SK-N-SH treated with all-trans-retinoic acid at 6 μM for 48 hours (cell line): ENCODE measurements at regions not wholly inside any gene's neighbourhood (a gene's known extent, or its start where the extent isn't known, plus 50 kb on each side); places are given as distances from the start of the nearest gene placed in this dataset.

Experiments
- ATAC-seq: fragments of 200-7000 bp; cut with Tn5 transposase; 3 replicates; pipeline ENCODE4 v1.9.1; 2020; ENCODE audit warnings: mild to moderate bottlenecking, moderate library complexity
- ARNTL ChIP-seq: fragments of 450-650 bp; formaldehyde crosslinking; IDR thresholded peaks from 2 replicates; pipeline ENCODE4 v1.5.0; 2020; ENCODE audit warnings: low read depth, mild to moderate bottlenecking, moderate library complexity, borderline replicate concordance
- BACH2 ChIP-seq: fragments of 250-450 bp; sonication (Bioruptor Pico); IDR thresholded peaks from 2 replicates; pipeline ENCODE4 v1.9.0; 2021; ENCODE audit warnings: mild to moderate bottlenecking, borderline replicate concordance
- CSDC2 ChIP-seq: fragments of 250-450 bp; sonication (Bioruptor Pico); IDR thresholded peaks from 2 replicates; pipeline ENCODE4 v1.5.0; 2020; ENCODE audit warnings: mild to moderate bottlenecking, moderate library complexity
- ESRRG ChIP-seq: fragments of 250-450 bp; sonication (Bioruptor Pico); IDR thresholded peaks from 2 replicates; pipeline ENCODE4 v1.6.1; 2021; ENCODE audit warnings: mild to moderate bottlenecking
- GLIS3 ChIP-seq: fragments of 250-450 bp; sonication (Bioruptor Pico); IDR thresholded peaks from 2 replicates; pipeline ENCODE4 v1.5.0; 2020; ENCODE audit warnings: mild to moderate bottlenecking, moderate library complexity
- ISL1 ChIP-seq: fragments of 250-450 bp; sonication (Bioruptor Pico); IDR thresholded peaks from 2 replicates; pipeline ENCODE4 v2.1.2; 2022; ENCODE audit warnings: mild to moderate bottlenecking, moderate library complexity
- OSR1 ChIP-seq: fragments of 250-450 bp; sonication (Bioruptor Pico); IDR thresholded peaks from 2 replicates; pipeline ENCODE4 v1.8.0; 2022; ENCODE audit warnings: moderate library complexity, mild to moderate bottlenecking, inconsistent platforms
- PPARA ChIP-seq: fragments of 250-450 bp; sonication (Bioruptor Pico); IDR thresholded peaks from 2 replicates; pipeline ENCODE4 v1.5.0; 2020; ENCODE audit warnings: mild to moderate bottlenecking, borderline replicate concordance
- RARB ChIP-seq: fragments of 250-450 bp; sonication (Bioruptor Pico); IDR thresholded peaks from 2 replicates; pipeline ENCODE4 v1.8.0; 2021; ENCODE audit warnings: mild to moderate bottlenecking, moderate library complexity
- SNAI2 ChIP-seq: fragments of 250-450 bp; sonication (Bioruptor Pico); IDR thresholded peaks from 2 replicates; pipeline ENCODE4 v1.5.0; 2020; ENCODE audit warnings: mild to moderate bottlenecking, moderate library complexity
- TOX ChIP-seq: fragments of 250-450 bp; sonication (Bioruptor Pico); IDR thresholded peaks from 2 replicates; pipeline ENCODE4 v1.8.0; 2021; ENCODE audit warnings: mild to moderate bottlenecking, moderate library complexity, borderline replicate concordance
- ZFP3 ChIP-seq: fragments of 250-450 bp; sonication (Bioruptor Pico); IDR thresholded peaks from 2 replicates; pipeline ENCODE4 v1.5.0; 2020; ENCODE audit warnings: mild to moderate bottlenecking, moderate library complexity
- ZFP30 ChIP-seq: fragments of 450-650 bp; formaldehyde crosslinking; IDR thresholded peaks from 2 replicates; pipeline ENCODE4 v1.5.0; 2022; ENCODE audit warnings: mild to moderate bottlenecking, moderate library complexity
- ZNF565 ChIP-seq: fragments of 450-650 bp; formaldehyde crosslinking; conservative IDR thresholded peaks from 2 replicates; pipeline ENCODE4 v1.5.0; 2020; ENCODE audit warnings: low read depth, mild to moderate bottlenecking, moderate library complexity
- ZNF70 ChIP-seq: fragments of 450-650 bp; formaldehyde crosslinking; IDR thresholded peaks from 2 replicates; pipeline ENCODE4 v1.5.0; 2020; ENCODE audit warnings: mild to moderate bottlenecking, moderate library complexity
- ZNF8 ChIP-seq: fragments of 450-650 bp; formaldehyde crosslinking; IDR thresholded peaks from 2 replicates; pipeline ENCODE4 v1.5.0; 2020; ENCODE audit warnings: mild to moderate bottlenecking, moderate library complexity
- TF ChIP-seq, protein P1 (sequence below): fragments of 250-450 bp; sonication (Bioruptor Pico); IDR thresholded peaks from 2 replicates; pipeline ENCODE4 v1.8.0; 2020; ENCODE audit warnings: mild to moderate bottlenecking, moderate library complexity, borderline replicate concordance
- TF ChIP-seq, protein P2 (sequence below): fragments of 250-450 bp; sonication (Bioruptor Pico); IDR thresholded peaks from 2 replicates; pipeline ENCODE4 v1.5.1; 2020; ENCODE audit warnings: low read depth, mild to moderate bottlenecking, moderate library complexity
- TF ChIP-seq, protein P3 (sequence below): fragments of 250-450 bp; sonication (Bioruptor Pico); IDR thresholded peaks from 2 replicates; pipeline ENCODE4 v1.5.0; 2020; ENCODE audit warnings: mild to moderate bottlenecking, moderate library complexity
- TF ChIP-seq, protein P4 (sequence below): fragments of 250-450 bp; sonication (Bioruptor Pico); IDR thresholded peaks from 2 replicates; pipeline ENCODE4 v1.5.1; 2021; ENCODE audit warnings: mild to moderate bottlenecking, moderate library complexity
- TF ChIP-seq, protein P5 (sequence below): fragments of 250-450 bp; sonication (Bioruptor Pico); IDR thresholded peaks from 2 replicates; pipeline ENCODE4 v1.8.0; 2021; ENCODE audit warnings: low read depth, mild to moderate bottlenecking, moderate library complexity, borderline replicate concordance

DNA sequence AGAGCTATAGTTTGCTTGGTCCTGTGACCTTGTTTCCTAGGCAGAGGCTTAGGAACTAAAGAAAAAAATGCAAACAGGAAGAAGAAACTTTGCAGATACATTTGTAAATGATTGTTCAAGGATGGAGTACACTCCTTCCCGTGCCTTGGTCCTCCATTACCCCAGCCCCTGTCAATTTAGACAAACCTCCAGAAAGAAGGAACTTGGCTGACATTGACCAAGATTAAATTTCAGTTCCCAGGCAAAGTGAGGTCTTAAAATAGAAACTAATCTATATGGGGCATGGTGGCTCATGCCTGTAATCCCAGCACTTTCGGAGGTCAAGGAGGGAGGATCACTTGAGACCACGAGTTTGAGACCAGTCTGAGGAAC lies 179.9 kb upstream of the FN1 start:
- no peak for TF ChIP-seq GLIS3 (CRISPR knock-in tag)
- TF ChIP-seq OSR1 (CRISPR knock-in tag), result no peak
- no peak for TF ChIP-seq SNAI2 (CRISPR knock-in tag)
- no peak for TF ChIP-seq ZNF8
- no peak for TF ChIP-seq TOX (CRISPR knock-in tag)
- TF ChIP-seq, protein P1, sequence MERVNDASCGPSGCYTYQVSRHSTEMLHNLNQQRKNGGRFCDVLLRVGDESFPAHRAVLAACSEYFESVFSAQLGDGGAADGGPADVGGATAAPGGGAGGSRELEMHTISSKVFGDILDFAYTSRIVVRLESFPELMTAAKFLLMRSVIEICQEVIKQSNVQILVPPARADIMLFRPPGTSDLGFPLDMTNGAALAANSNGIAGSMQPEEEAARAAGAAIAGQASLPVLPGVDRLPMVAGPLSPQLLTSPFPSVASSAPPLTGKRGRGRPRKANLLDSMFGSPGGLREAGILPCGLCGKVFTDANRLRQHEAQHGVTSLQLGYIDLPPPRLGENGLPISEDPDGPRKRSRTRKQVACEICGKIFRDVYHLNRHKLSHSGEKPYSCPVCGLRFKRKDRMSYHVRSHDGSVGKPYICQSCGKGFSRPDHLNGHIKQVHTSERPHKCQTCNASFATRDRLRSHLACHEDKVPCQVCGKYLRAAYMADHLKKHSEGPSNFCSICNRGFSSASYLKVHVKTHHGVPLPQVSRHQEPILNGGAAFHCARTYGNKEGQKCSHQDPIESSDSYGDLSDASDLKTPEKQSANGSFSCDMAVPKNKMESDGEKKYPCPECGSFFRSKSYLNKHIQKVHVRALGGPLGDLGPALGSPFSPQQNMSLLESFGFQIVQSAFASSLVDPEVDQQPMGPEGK (CRISPR knock-in tag), result no peak
- TF ChIP-seq, protein P2, sequence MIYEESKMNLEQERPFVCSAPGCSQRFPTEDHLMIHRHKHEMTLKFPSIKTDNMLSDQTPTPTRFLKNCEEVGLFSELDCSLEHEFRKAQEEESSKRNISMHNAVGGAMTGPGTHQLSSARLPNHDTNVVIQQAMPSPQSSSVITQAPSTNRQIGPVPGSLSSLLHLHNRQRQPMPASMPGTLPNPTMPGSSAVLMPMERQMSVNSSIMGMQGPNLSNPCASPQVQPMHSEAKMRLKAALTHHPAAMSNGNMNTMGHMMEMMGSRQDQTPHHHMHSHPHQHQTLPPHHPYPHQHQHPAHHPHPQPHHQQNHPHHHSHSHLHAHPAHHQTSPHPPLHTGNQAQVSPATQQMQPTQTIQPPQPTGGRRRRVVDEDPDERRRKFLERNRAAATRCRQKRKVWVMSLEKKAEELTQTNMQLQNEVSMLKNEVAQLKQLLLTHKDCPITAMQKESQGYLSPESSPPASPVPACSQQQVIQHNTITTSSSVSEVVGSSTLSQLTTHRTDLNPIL (CRISPR knock-in tag), result no peak
- no peak for TF ChIP-seq ZNF565 (CRISPR knock-in tag)
- TF ChIP-seq, protein P3, sequence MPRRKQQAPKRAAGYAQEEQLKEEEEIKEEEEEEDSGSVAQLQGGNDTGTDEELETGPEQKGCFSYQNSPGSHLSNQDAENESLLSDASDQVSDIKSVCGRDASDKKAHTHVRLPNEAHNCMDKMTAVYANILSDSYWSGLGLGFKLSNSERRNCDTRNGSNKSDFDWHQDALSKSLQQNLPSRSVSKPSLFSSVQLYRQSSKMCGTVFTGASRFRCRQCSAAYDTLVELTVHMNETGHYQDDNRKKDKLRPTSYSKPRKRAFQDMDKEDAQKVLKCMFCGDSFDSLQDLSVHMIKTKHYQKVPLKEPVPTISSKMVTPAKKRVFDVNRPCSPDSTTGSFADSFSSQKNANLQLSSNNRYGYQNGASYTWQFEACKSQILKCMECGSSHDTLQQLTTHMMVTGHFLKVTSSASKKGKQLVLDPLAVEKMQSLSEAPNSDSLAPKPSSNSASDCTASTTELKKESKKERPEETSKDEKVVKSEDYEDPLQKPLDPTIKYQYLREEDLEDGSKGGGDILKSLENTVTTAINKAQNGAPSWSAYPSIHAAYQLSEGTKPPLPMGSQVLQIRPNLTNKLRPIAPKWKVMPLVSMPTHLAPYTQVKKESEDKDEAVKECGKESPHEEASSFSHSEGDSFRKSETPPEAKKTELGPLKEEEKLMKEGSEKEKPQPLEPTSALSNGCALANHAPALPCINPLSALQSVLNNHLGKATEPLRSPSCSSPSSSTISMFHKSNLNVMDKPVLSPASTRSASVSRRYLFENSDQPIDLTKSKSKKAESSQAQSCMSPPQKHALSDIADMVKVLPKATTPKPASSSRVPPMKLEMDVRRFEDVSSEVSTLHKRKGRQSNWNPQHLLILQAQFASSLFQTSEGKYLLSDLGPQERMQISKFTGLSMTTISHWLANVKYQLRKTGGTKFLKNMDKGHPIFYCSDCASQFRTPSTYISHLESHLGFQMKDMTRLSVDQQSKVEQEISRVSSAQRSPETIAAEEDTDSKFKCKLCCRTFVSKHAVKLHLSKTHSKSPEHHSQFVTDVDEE, result no peak
- TF ChIP-seq, protein P4, sequence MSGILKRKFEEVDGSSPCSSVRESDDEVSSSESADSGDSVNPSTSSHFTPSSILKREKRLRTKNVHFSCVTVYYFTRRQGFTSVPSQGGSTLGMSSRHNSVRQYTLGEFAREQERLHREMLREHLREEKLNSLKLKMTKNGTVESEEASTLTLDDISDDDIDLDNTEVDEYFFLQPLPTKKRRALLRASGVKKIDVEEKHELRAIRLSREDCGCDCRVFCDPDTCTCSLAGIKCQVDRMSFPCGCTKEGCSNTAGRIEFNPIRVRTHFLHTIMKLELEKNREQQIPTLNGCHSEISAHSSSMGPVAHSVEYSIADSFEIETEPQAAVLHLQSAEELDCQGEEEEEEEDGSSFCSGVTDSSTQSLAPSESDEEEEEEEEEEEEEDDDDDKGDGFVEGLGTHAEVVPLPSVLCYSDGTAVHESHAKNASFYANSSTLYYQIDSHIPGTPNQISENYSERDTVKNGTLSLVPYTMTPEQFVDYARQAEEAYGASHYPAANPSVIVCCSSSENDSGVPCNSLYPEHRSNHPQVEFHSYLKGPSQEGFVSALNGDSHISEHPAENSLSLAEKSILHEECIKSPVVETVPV, result no peak
- TF ChIP-seq BACH2 (CRISPR knock-in tag), result no peak
- TF ChIP-seq ZFP3 (CRISPR knock-in tag), result no peak
- TF ChIP-seq ISL1 (CRISPR knock-in tag), result no peak
- no peak for TF ChIP-seq CSDC2
- no peak for ATAC-seq

DNA sequence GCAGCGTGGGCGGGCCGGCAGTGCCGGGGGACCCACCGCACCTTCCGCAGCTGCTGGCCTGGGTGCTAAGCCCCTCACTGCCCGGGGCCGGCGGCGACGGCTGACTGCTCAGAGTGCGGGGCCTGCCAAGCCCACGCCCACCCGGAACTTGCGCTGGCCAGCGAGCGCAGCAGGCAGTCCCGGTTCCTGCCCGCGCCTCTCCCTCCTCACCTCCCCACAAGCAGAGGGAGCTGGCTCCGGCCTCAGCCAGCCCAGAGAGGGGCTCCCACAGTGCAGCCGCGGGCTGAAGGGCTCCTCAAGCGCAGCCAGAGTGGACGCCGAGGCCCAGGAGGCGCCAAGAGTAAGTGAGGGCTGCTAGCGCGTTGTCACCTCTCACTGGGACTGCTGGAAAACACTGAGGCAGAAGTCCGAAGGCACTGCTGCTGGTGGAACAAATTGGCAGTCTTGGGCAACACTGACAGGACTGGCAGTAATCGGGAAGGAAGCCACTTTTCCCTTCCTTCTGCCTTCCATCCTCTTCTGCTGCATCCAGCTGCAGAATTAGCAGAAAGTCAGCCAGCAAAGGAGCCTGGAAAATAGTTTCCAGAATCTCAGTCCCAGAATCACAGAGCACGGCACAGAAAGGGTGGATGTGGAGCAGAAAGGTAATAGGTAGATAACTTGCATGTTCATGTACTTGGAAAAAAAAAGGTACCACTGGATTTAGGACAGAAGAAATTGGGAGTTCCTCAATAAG lies 179.4 kb upstream of the FN1 start:
- TF ChIP-seq SNAI2 (CRISPR knock-in tag) (no peak), BACH2 (CRISPR knock-in tag) (no peak), PPARA (no peak), ARNTL (no peak), ISL1 (CRISPR knock-in tag) (no peak), ZNF70 (CRISPR knock-in tag) (no peak), ZFP30 (CRISPR knock-in tag) (no peak), ZNF565 (CRISPR knock-in tag) (no peak), ESRRG (no peak), GLIS3 (CRISPR knock-in tag) (no peak), RARB (no peak)
- TF ChIP-seq, protein P1 (CRISPR knock-in tag), result no peak
- TF ChIP-seq, protein P2 (CRISPR knock-in tag), result no peak
- TF ChIP-seq, protein P5, sequence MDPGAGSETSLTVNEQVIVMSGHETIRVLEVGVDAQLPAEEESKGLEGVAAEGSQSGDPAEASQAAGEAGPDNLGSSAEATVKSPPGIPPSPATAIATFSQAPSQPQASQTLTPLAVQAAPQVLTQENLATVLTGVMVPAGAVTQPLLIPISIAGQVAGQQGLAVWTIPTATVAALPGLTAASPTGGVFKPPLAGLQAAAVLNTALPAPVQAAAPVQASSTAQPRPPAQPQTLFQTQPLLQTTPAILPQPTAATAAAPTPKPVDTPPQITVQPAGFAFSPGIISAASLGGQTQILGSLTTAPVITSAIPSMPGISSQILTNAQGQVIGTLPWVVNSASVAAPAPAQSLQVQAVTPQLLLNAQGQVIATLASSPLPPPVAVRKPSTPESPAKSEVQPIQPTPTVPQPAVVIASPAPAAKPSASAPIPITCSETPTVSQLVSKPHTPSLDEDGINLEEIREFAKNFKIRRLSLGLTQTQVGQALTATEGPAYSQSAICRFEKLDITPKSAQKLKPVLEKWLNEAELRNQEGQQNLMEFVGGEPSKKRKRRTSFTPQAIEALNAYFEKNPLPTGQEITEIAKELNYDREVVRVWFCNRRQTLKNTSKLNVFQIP (CRISPR knock-in tag), result no peak
- TF ChIP-seq, protein P4, result no peak
- ATAC-seq, result no peak
